PC-9 (cell line): ENCODE measurements at regions not wholly inside any gene's neighbourhood (a gene's known extent, or its start where the extent isn't known, plus 50 kb on each side); places are given as distances from the start of the nearest gene placed in this dataset.

Source experiments
- BruUV-seq: library from RNA; stranded (reverse); fragments of 400-500 nt; replicated peaks from 2 replicates; lab custom pipeline; 2021; lab: Mats Ljungman, UMichigan
- CTCF ChIA-PET: fragments of 300-600 bp; sonication (Branson Sonifier 250); formaldehyde crosslinking; loops from one replicate; lab custom pipeline; 2022; ENCODE audit warnings: antibody characterized with exemption; lab: Charles Lee
- POLR2A ChIA-PET: fragments of 300-600 bp; sonication (Branson Sonifier 250); formaldehyde crosslinking; loops from one replicate; lab custom pipeline; 2022; ENCODE audit warnings: antibody characterized with exemption; ENCODE audit not compliant: unreplicated experiment; lab: Charles Lee
- DNase-seq, 2 experiments: peaks; one replicate each; pipeline versions ENCODE4 v3.0.0 to v3.0.0-alpha.2; 2015 to 2022; ENCODE audit warnings: mixed read lengths in 1 of 2
- H2AFZ ChIP-seq: fragments of 200-600 bp; sonication (generic); 2 replicates; pipeline ENCODE4 v1.8.1; 2017; ENCODE audit warnings: antibody characterized with exemption
- H3F3A ChIP-seq: fragments of 200-600 bp; sonication (generic); 2 replicates; pipeline ENCODE4 v1.8.1; 2017; ENCODE audit warnings: antibody characterized with exemption, mild to moderate bottlenecking, low read depth; ENCODE audit not compliant: insufficient read depth
- H3K27ac ChIP-seq: fragments of 200-600 bp; sonication (generic); 2 replicates; pipeline ENCODE4 v1.6.1; 2016; ENCODE audit warnings: mixed run types
- H3K27me3 ChIP-seq: fragments of 200-600 bp; sonication (generic); 2 replicates; pipeline ENCODE4 v1.6.1; 2016; ENCODE audit warnings: low read depth, mixed run types; ENCODE audit not compliant: insufficient read depth
- H3K36me3 ChIP-seq: fragments of 200-600 bp; sonication (generic); 2 replicates; pipeline ENCODE4 v1.6.1; 2016; ENCODE audit warnings: low read depth, mixed run types
- H3K4me1 ChIP-seq: fragments of 200-600 bp; sonication (generic); replicated peaks from 2 replicates; pipeline ENCODE4 v1.6.1; 2016; ENCODE audit warnings: mixed run types; ENCODE audit not compliant: insufficient read depth
- H3K4me2 ChIP-seq: fragments of 200-600 bp; sonication (generic); 2 replicates; pipeline ENCODE4 v1.6.1; 2017; ENCODE audit warnings: mixed run types
- H3K4me3 ChIP-seq: fragments of 200-600 bp; sonication (generic); 2 replicates; pipeline ENCODE4 v1.6.1; 2016; ENCODE audit warnings: mixed run types
- H3K79me2 ChIP-seq: fragments of 200-600 bp; sonication (generic); 2 replicates; pipeline ENCODE4 v1.6.1; 2017; ENCODE audit warnings: low read depth, mixed run types
- H3K9me2 ChIP-seq: fragments of 200-600 bp; sonication (generic); 2 replicates; pipeline ENCODE4 v1.8.1; 2017; ENCODE audit warnings: mild to moderate bottlenecking; ENCODE audit not compliant: insufficient read depth
- H3K9me3 ChIP-seq: fragments of 200-600 bp; sonication (generic); 2 replicates; pipeline ENCODE4 v1.8.1; 2016; ENCODE audit warnings: low read depth; ENCODE audit not compliant: insufficient read depth
- H4K20me1 ChIP-seq: fragments of 200-600 bp; sonication (generic); 2 replicates; pipeline ENCODE4 v1.8.1; 2017; ENCODE audit not compliant: insufficient read depth
- CTCF ChIP-seq: fragments of 200-600 bp; sonication (generic); conservative IDR thresholded peaks from 2 replicates; pipeline ENCODE4 v1.6.1; 2017; ENCODE audit warnings: mixed run types, antibody characterized with exemption, mild to moderate bottlenecking, moderate library complexity
- EZH2 ChIP-seq: fragments of 200-600 bp; sonication (generic); IDR thresholded peaks from 2 replicates; pipeline ENCODE4 v1.8.0; 2017; ENCODE audit warnings: antibody characterized with exemption, low read depth
- intact Hi-C: fragments of 100-400 bp; cut with micrococcal nuclease; formaldehyde crosslinking; loops from one replicate; pipeline ENCODE4 v1.10.0; 2022; ENCODE audit not compliant: unreplicated experiment

GRCh38 chr2:215571689-215572088, 135.8 kb upstream of the FN1 start:
- no peak overlapping the region for H2AFZ ChIP-seq
- no peaks in the 10 kb centered on the region for H3K79me2 ChIP-seq
- no peaks in the 10 kb centered on the region for H3K4me1 ChIP-seq
- BruUV-seq = no TSS peak
- H3K36me3 ChIP-seq = no peaks in the 10 kb centered on the region
- TF ChIP-seq CTCF (no peak), EZH2 (no peak)
- no peak overlapping the region for H3K4me3 ChIP-seq
- H4K20me1 ChIP-seq = no peaks in the 10 kb centered on the region
- POLR2A ChIA-PET = interaction anchor here (0.6 kb wide), 1 partner anchor 439 kb away, joined by 47 read pairs; no protein-coding TSS in a partner anchor
- intact Hi-C loops = no loop called here
- no peaks in the 10 kb centered on the region for H3K9me3 ChIP-seq
- no peaks in the 10 kb centered on the region for H3K27me3 ChIP-seq
- CTCF ChIA-PET = no interaction called here
- no peaks in the 10 kb centered on the region for H3K9me2 ChIP-seq
- H3K27ac ChIP-seq = no peak overlapping the region
- no peak overlapping the region for H3K4me2 ChIP-seq
- no peak for DNase-seq
- no peaks in the 10 kb centered on the region for H3F3A ChIP-seq

GRCh38 chr2:215567504-215567903, 131.6 kb upstream of the FN1 start:
- H3K4me1 ChIP-seq = no peaks in the 10 kb centered on the region
- H3K4me2 ChIP-seq = no peak overlapping the region
- no peaks in the 10 kb centered on the region; the same call in 1 of the 2 replicates for H3K9me2 ChIP-seq
- no peak overlapping the region for H3K4me3 ChIP-seq
- no peaks in the 10 kb centered on the region for H3K9me3 ChIP-seq
- no peaks in the 10 kb centered on the region for H3K79me2 ChIP-seq
- intact Hi-C loops = no loop called here
- no peaks in the 10 kb centered on the region for H3K27me3 ChIP-seq
- H3F3A ChIP-seq = no peaks in the 10 kb centered on the region
- ChIA-PET CTCF (no interaction called here), POLR2A (no interaction called here)
- no peak for TF ChIP-seq CTCF
- no peak for TF ChIP-seq EZH2
- DNase-seq = no peak
- BruUV-seq = no TSS peak
- H4K20me1 ChIP-seq = no peaks in the 10 kb centered on the region
- no peak overlapping the region for H2AFZ ChIP-seq
- no peak overlapping the region for H3K27ac ChIP-seq
- H3K36me3 ChIP-seq = no peaks in the 10 kb centered on the region

GRCh38 chr2:215565897-215566296, 130.0 kb upstream of the FN1 start:
- no peaks in the 10 kb centered on the region for H3F3A ChIP-seq
- POLR2A ChIA-PET = no interaction called here

More at GRCh38 chr2:215565897-215566296, 130.0 kb upstream of the FN1 start:
- H3K4me1 ChIP-seq = no peaks in the 10 kb centered on the region
- H2AFZ ChIP-seq = no peak overlapping the region
- H3K27ac ChIP-seq = no peak overlapping the region
- CTCF ChIA-PET = no interaction called here
- no peaks in the 10 kb centered on the region for H3K27me3 ChIP-seq
- TF ChIP-seq EZH2 (no peak), CTCF (no peak)
- DNase-seq = no peak
- H3K9me2 ChIP-seq = no peaks in the 10 kb centered on the region; the same call in 1 of the 2 replicates
- H3K36me3 ChIP-seq = no peaks in the 10 kb centered on the region
- H4K20me1 ChIP-seq = no peaks in the 10 kb centered on the region
- H3K9me3 ChIP-seq = no peaks in the 10 kb centered on the region
- no TSS peak for BruUV-seq
- no peak overlapping the region for H3K4me2 ChIP-seq
- H3K79me2 ChIP-seq = no peaks in the 10 kb centered on the region
- intact Hi-C loops = no loop called here
- H3K4me3 ChIP-seq = no peak overlapping the region
